HFFc6 (cell line): ENCODE measurements at regions not wholly inside any gene's neighbourhood (a gene's known extent, or its start where the extent isn't known, plus 50 kb on each side); places are given as distances from the start of the nearest gene placed in this dataset.

Experiments
- DNase-seq: peaks from one replicate; pipeline ENCODE4 v3.0.0-alpha.2; 2018
- H3K27ac Mint-ChIP-seq: 2 replicates; pipeline ENCODE4 v1.8.0; 2020; ENCODE audit warnings: mild to moderate bottlenecking, mixed read lengths
- H3K27me3 Mint-ChIP-seq: 2 replicates; pipeline ENCODE4 v1.8.0; 2021; ENCODE audit warnings: mild to moderate bottlenecking, moderate library complexity, mixed read lengths; ENCODE audit not compliant: insufficient read depth
- H3K36me3 Mint-ChIP-seq: 2 replicates; pipeline ENCODE4 v1.8.0; 2021; ENCODE audit warnings: low read depth, mixed read lengths
- H3K4me1 Mint-ChIP-seq: 2 replicates; pipeline ENCODE4 v1.8.0; 2020; ENCODE audit warnings: low read depth, mixed read lengths
- H3K4me3 Mint-ChIP-seq: 2 replicates; pipeline ENCODE4 v1.8.0; 2020; ENCODE audit warnings: mild to moderate bottlenecking, moderate library complexity, mixed read lengths
- H3K9me3 Mint-ChIP-seq: 2 replicates; pipeline ENCODE4 v1.8.0; 2020; ENCODE audit warnings: mild to moderate bottlenecking, mixed read lengths
- CTCF ChIP-seq: fragments of 200-600 bp; sonication (generic); IDR thresholded peaks from 2 replicates; pipeline ENCODE4 v1.5.0; 2021; ENCODE audit warnings: antibody characterized with exemption, mild to moderate bottlenecking

GRCh38 chr7:12111422-12112405 is 99.4 kb upstream of the TMEM106B start:
- H3K4me1 Mint-ChIP-seq, result no peaks in the 10 kb centered on the region
- H3K4me3 Mint-ChIP-seq, result no peak overlapping the region
- no peaks in the 10 kb centered on the region for H3K27me3 Mint-ChIP-seq
- DNase-seq, result no peak
- no peak for TF ChIP-seq CTCF
- peaks cover 35% of the 10 kb centered on the region for H3K9me3 Mint-ChIP-seq
- H3K36me3 Mint-ChIP-seq, result no peaks in the 10 kb centered on the region
- H3K27ac Mint-ChIP-seq, result no peak overlapping the region

DNA sequence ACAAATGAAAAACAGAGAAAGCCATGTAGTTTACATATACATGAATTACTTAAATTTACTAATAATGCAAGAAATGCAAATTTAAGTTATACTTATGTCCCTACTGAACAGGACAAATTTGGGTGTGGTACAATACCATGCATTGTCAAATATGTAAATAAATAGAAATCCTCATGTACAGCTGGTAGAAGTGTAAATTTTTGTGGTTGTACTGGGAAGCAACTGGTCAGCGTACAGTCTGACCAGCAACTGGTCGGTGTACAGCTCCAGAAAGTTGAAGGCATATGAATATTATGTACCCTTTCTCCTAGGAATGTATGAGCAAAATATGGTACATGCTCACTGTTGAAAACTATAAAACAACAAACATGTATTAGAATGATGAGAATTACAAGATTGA is 93.9 kb upstream of the TMEM106B start:
- Mint-ChIP-seq H3K36me3 (no peaks in the 10 kb centered on the region), H3K27me3 (no peaks in the 10 kb centered on the region), H3K4me3 (no peak overlapping the region), H3K4me1 (no peaks in the 10 kb centered on the region), H3K9me3 (peaks cover 21% of the 10 kb centered on the region), H3K27ac (no peak overlapping the region)
- no peak for DNase-seq
- no peak for TF ChIP-seq CTCF

- no peak for DNase-seq
- peaks cover 4% of the 10 kb centered on the region; the same call in 1 of the 2 replicates for H3K36me3 Mint-ChIP-seq
- no peak overlapping the region for H3K27ac Mint-ChIP-seq
- H3K9me3 Mint-ChIP-seq, result peaks cover 27% of the 10 kb centered on the region
- no peaks in the 10 kb centered on the region for H3K4me1 Mint-ChIP-seq
- TF ChIP-seq CTCF, result no peak
- H3K27me3 Mint-ChIP-seq, result no peaks in the 10 kb centered on the region
- no peak overlapping the region for H3K4me3 Mint-ChIP-seq
These were observed 91.3 kb upstream of the TMEM106B start for GRCh38 chr7:12119620-12120303.

- Mint-ChIP-seq H3K4me1 (no peaks in the 10 kb centered on the region), H3K9me3 (peaks cover 29% of the 10 kb centered on the region), H3K27ac (no peak overlapping the region), H3K4me3 (no peak overlapping the region), H3K36me3 (peaks cover 4% of the 10 kb centered on the region; the same call in 1 of the 2 replicates), H3K27me3 (no peaks in the 10 kb centered on the region)
- no peak for DNase-seq
- no peak for TF ChIP-seq CTCF
These were observed 90.5 kb upstream of the TMEM106B start for GRCh38 chr7:12120632-12121031.

GRCh38 chr7:12123172-12123571 is 87.9 kb upstream of the TMEM106B start:
- H3K9me3 Mint-ChIP-seq, result peaks cover 32% of the 10 kb centered on the region
- H3K4me1 Mint-ChIP-seq, result no peaks in the 10 kb centered on the region
- no peak for DNase-seq
- TF ChIP-seq CTCF, result no peak
- peaks cover 4% of the 10 kb centered on the region; the same call in 1 of the 2 replicates for H3K36me3 Mint-ChIP-seq
- H3K27ac Mint-ChIP-seq, result no peak overlapping the region
- H3K4me3 Mint-ChIP-seq, result no peak overlapping the region
- H3K27me3 Mint-ChIP-seq, result no peaks in the 10 kb centered on the region
